MM.1S (cell line): ENCODE measurements at regions not wholly inside any gene's neighbourhood (a gene's known extent, or its start where the extent isn't known, plus 50 kb on each side); places are given as distances from the start of the nearest gene placed in this dataset.

Experiments
- DNase-seq: peaks from one replicate; pipeline ENCODE4 v3.0.0-alpha.2; 2015
- H2AFZ ChIP-seq: fragments of 300-600 bp; sonication (generic); 2 replicates; pipeline ENCODE4 v1.6.0; 2016; ENCODE audit warnings: antibody characterized with exemption, low read length
- H3F3A ChIP-seq: fragments of 300-600 bp; sonication (generic); 2 replicates; pipeline ENCODE4 v1.6.1; 2016; ENCODE audit warnings: mild to moderate bottlenecking, antibody characterized with exemption, low read length, moderate library complexity, mixed read lengths; ENCODE audit not compliant: insufficient read depth
- H3K27ac ChIP-seq: fragments of 300-600 bp; sonication (generic); 2 replicates; pipeline ENCODE4 v1.5.1; 2016; ENCODE audit warnings: mild to moderate bottlenecking, low read length
- H3K27me3 ChIP-seq: fragments of 300-600 bp; sonication (generic); replicated peaks from 2 replicates; pipeline ENCODE4 v1.6.0; 2016; ENCODE audit warnings: low read length; ENCODE audit not compliant: insufficient read depth
- H3K36me3 ChIP-seq: fragments of 300-600 bp; sonication (generic); replicated peaks from 2 replicates; pipeline ENCODE4 v1.6.1; 2016; ENCODE audit warnings: mild to moderate bottlenecking, low read length, mixed read lengths; ENCODE audit not compliant: insufficient read depth
- H3K4me1 ChIP-seq: fragments of 300-600 bp; sonication (generic); 2 replicates; pipeline ENCODE4 v1.6.1; 2016; ENCODE audit warnings: low read length, mixed read lengths
- H3K4me2 ChIP-seq: fragments of 300-600 bp; sonication (generic); 2 replicates; pipeline ENCODE4 v1.6.0; 2016; ENCODE audit warnings: low read depth, low read length
- H3K4me3 ChIP-seq: fragments of 300-600 bp; sonication (generic); 2 replicates; pipeline ENCODE4 v1.5.1; 2016; ENCODE audit warnings: low read length, mixed read lengths
- H3K79me2 ChIP-seq: fragments of 300-600 bp; sonication (generic); 2 replicates; pipeline ENCODE4 v1.6.1; 2016; ENCODE audit warnings: mixed run types, low read length, mixed read lengths
- H3K9ac ChIP-seq: fragments of 300-600 bp; sonication (generic); 2 replicates; pipeline ENCODE4 v1.6.1; 2016; ENCODE audit warnings: low read length, mixed read lengths
- H3K9me2 ChIP-seq: fragments of 300-600 bp; sonication (generic); replicated peaks from 2 replicates; pipeline ENCODE4 v1.6.1; 2016; ENCODE audit warnings: mild to moderate bottlenecking, low read length, mixed read lengths; ENCODE audit not compliant: insufficient read depth
- H3K9me3 ChIP-seq: fragments of 300-600 bp; sonication (generic); replicated peaks from 2 replicates; pipeline ENCODE4 v1.6.1; 2016; ENCODE audit warnings: mild to moderate bottlenecking, low read length, mixed read lengths; ENCODE audit not compliant: insufficient read depth
- H4K20me1 ChIP-seq: fragments of 300-600 bp; sonication (generic); 2 replicates; pipeline ENCODE4 v1.6.1; 2016; ENCODE audit warnings: mild to moderate bottlenecking, low read length, moderate library complexity, mixed read lengths; ENCODE audit not compliant: insufficient read depth
- CTCF ChIP-seq: fragments of 300-600 bp; sonication (generic); IDR thresholded peaks from 2 replicates; pipeline ENCODE4 v1.5.1; 2016; ENCODE audit warnings: antibody characterized with exemption, low read length, mixed read lengths
- EZH2 ChIP-seq: fragments of 300-600 bp; sonication (generic); optimal IDR thresholded peaks from 2 replicates; pipeline ENCODE3; 2017; ENCODE audit warnings: low read depth, mild to moderate bottlenecking, antibody characterized with exemption, low read length, mixed read lengths
- EZH2phosphoT487 ChIP-seq: fragments of 300-600 bp; sonication (generic); IDR thresholded peaks from 2 replicates; pipeline ENCODE4 v1.6.1; 2018; ENCODE audit warnings: antibody characterized with exemption, low read length

GRCh38 chr2:134110532-134110931, 143.3 kb upstream of the MGAT5 start:
- Histone ChIP-seq H3K4me2 (no peak overlapping the region), H2AFZ (no peak overlapping the region), H3F3A (no peaks in the 10 kb centered on the region), H3K36me3 (no peaks in the 10 kb centered on the region), H3K4me1 (no peaks in the 10 kb centered on the region), H3K4me3 (no peak overlapping the region), H3K9ac (no peak overlapping the region), H3K9me2 (no peaks in the 10 kb centered on the region), H3K79me2 (no peaks in the 10 kb centered on the region), H3K27ac (no peak overlapping the region), H4K20me1 (no peaks in the 10 kb centered on the region), H3K9me3 (no peaks in the 10 kb centered on the region), H3K27me3 (no peaks in the 10 kb centered on the region)
- no peak for TF ChIP-seq EZH2phosphoT487
- TF ChIP-seq CTCF = no peak
- TF ChIP-seq EZH2 = no peak
- no peak for DNase-seq

GRCh38 chr2:134117676-134118075, 136.2 kb upstream of the MGAT5 start:
- no peak for TF ChIP-seq EZH2phosphoT487
- no peak for TF ChIP-seq CTCF
- TF ChIP-seq EZH2 = no peak
- Histone ChIP-seq H3K9ac (no peak overlapping the region), H3K27me3 (no peaks in the 10 kb centered on the region), H3K4me2 (no peak overlapping the region), H2AFZ (no peak overlapping the region), H3K4me1 (peaks cover 30% of the 10 kb centered on the region), H3K27ac (no peak overlapping the region), H4K20me1 (peaks cover 5% of the 10 kb centered on the region; the same call in 1 of the 2 replicates), H3K36me3 (no peaks in the 10 kb centered on the region), H3K79me2 (peaks cover 32% of the 10 kb centered on the region), H3K9me2 (no peaks in the 10 kb centered on the region), H3K9me3 (no peaks in the 10 kb centered on the region), H3K4me3 (no peak overlapping the region), H3F3A (peaks cover 30% of the 10 kb centered on the region)
- DNase-seq = no peak

GRCh38 chr2:134118279-134119116, 135.4 kb upstream of the MGAT5 start:
- Histone ChIP-seq H3K4me3 (peak overlapping the region; percentile 92), H3K9ac (peak overlapping the region; percentile 97), H3K36me3 (no peaks in the 10 kb centered on the region), H3K9me2 (no peaks in the 10 kb centered on the region), H3F3A (peaks cover 34% of the 10 kb centered on the region), H2AFZ (peak overlapping the region; percentile 61), H3K27ac (peak overlapping the region; percentile 88; the same call in 1 of the 2 replicates), H4K20me1 (peaks cover 14% of the 10 kb centered on the region; the same call in 1 of the 2 replicates), H3K4me2 (peak overlapping the region; percentile 83), H3K4me1 (peaks cover 38% of the 10 kb centered on the region), H3K9me3 (no peaks in the 10 kb centered on the region), H3K79me2 (peaks cover 40% of the 10 kb centered on the region), H3K27me3 (no peaks in the 10 kb centered on the region)
- DNase-seq = peak; percentile 93
- TF ChIP-seq EZH2 (no peak), CTCF (peak; percentile 79), EZH2phosphoT487 (no peak)
